SKM-1 treated with dmso at 0.1 percent for 144 hours (cell line): ENCODE measurements at regions not wholly inside any gene's neighbourhood (a gene's known extent, or its start where the extent isn't known, plus 50 kb on each side); places are given as distances from the start of the nearest gene placed in this dataset.
A peak's percentile ranks its signal among the peaks of the same experiment; 100 is the strongest.
"Not testable (repeated sequence)": the region's sequence is repeated elsewhere in the genome, so short reads cannot be mapped to it uniquely, and the experiment has no call there.

ENCODE experiments used
- DNase-seq: peaks from one replicate; lab custom pipeline; 2025; ENCODE audit not compliant: unreplicated experiment; lab: John Stamatoyannopoulos, UW

- DNase-seq = no peak
Measured at GRCh38 chr12:56872366-56872765, 61.8 kb downstream of the SDR9C7 start.

- DNase-seq = no peak
Measured at GRCh38 chr12:56867216-56867615, 67.0 kb downstream of the SDR9C7 start.

DNA sequence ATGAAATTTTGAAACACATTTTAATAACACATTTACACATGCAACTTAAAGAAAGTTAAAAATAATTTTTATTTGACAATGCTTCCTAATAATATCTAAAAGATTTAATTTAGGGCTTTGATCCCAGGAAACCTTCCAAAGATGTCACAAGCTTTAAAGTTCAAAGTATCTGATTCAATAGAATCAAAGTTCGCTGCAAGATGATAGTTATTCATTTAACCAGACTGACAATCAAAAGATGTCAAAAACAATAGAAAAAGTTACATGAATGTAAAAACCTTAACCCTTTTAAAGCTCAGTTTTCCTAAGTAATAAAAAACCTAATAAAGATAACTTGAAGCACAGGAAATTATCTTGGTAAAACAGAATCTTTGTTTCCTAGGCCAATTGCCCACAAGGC, 67.7 kb downstream of the SDR9C7 start:
- DNase-seq = no peak

GRCh38 chr12:56864318-56864717, 69.9 kb downstream of the SDR9C7 start:
- DNase-seq = no peak

DNA sequence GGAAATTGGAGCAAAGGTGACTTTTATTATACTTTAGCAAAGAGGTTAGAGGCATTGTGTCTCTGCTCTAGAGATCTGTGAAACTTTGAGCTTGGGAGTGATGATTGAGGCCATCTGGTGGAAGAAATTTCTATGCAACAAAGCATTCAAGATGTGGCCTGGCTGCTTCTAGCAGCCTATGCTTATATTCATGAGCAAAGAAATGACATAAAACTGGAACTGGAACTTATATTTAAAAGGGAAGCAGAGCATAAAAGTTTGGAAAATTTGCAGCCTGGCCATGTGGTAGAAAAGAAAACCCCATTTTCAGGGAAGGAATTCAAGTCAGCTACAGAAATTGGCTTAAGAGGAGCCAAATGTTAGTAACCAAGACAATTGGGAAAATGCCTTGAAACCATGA, 70.4 kb downstream of the SDR9C7 start:
- no peak for DNase-seq

GRCh38 chr12:56862264-56862663, 71.9 kb downstream of the SDR9C7 start:
- no peak for DNase-seq

- not testable (repeated sequence) for DNase-seq
Measured at GRCh38 chr12:56853392-56853978, 80.7 kb downstream of the SDR9C7 start.

DNA sequence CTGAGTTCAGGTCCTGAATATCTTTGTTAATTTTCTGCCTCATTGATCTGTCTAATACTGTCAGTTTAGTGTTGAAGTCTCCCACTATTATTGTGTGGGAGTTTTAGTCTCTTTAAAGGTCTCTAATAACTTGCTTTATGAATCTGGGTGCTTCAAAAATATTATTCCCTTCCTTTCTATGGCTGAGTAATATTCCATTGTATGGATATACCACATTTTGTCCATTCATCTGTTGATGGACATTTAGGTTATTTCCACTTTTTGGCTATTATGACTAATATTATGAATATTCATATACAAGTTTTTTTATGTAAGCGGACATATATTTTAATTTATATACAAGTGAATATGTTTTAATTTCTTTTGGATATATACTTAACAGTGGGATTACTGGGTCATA, 82.7 kb downstream of the SDR9C7 start:
- no peak for DNase-seq

DNA sequence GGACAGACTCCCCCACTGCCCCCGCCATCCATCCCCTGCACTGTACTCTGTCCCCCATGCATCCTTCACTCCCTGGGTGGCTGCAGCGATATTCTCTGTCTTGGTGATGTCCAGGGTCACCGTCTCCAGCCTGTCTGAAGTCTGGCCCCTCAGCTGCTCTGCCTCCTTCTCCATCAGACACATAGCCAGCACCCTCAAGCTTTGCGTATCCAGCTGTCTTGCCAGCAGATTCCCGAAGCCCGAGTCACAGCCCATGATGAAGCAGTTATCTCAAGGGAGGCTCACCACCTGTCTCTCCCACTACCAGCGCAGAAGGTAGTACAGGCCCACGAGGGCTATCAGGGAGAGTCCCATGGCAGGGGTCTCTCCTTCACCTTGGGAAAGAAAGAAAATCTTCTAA, 77.8 kb downstream of the HSD17B6 start:
- DNase-seq = no peak

GRCh38 chr12:56839915-56840325, 76.8 kb downstream of the HSD17B6 start:
- DNase-seq = peak; percentile 0

GRCh38 chr12:56839489-56839848, 76.3 kb downstream of the HSD17B6 start:
- no peak for DNase-seq

- no peak for DNase-seq
Measured at GRCh38 chr12:56838621-56839488, 75.7 kb downstream of the HSD17B6 start.
